HepG2 (cell line): ENCODE measurements at regions not wholly inside any gene's neighbourhood (a gene's known extent, or its start where the extent isn't known, plus 50 kb on each side); places are given as distances from the start of the nearest gene placed in this dataset.

Experiments used
- ATAC-seq: fragments of 200-7000 bp; cut with Tn5 transposase; 3 replicates; pipeline ENCODE4 v1.9.1; 2020; ENCODE audit warnings: mild to moderate bottlenecking, moderate library complexity
- BruUV-seq: library from RNA; stranded (reverse); fragments of 400-500 nt; replicated peaks from 2 replicates; lab custom pipeline; 2021; lab: Mats Ljungman, UMichigan
- CTCF ChIA-PET: fragments of 300-600 bp; formaldehyde crosslinking; extraction: SDS; loops from one replicate; lab custom pipeline; 2021; ENCODE audit warnings: low total read pairs, inconsistent platforms, low intra/inter-chr PET ratio; lab: Yijun Ruan, JAX
- POLR2A ChIA-PET: fragments of 350-600 bp; sonication (Branson Sonifier 250); formaldehyde crosslinking; loops from one replicate; lab custom pipeline; 2020; ENCODE audit warnings: antibody characterized with exemption, inconsistent platforms; lab: Yijun Ruan, JAX
- DNase-seq: peaks from one replicate; pipeline ENCODE4 v3.0.0-alpha.2; 2015; ENCODE audit warnings: low spot score
- FAIRE-seq: peaks from 3 replicates; lab custom pipeline; 2011; peaks lifted over from hg19 to GRCh38; lab: Jason Lieb, UNC
- H2AFZ ChIP-seq: one replicate; pipeline ENCODE4 v1.6.1; 2011; ENCODE audit warnings: low read length, inconsistent platforms
- H3K27ac ChIP-seq: fragments of 300-600 bp; 3 replicates; pipeline ENCODE4 v1.8.0; 2011; ENCODE audit warnings: mixed run types, mild to moderate bottlenecking, mixed read lengths, low read length, inconsistent platforms; ENCODE audit not compliant: insufficient read depth; ENCODE audit errors: extremely low read length
- H3K27me3 ChIP-seq, 2 experiments: fragments of 200-600 bp in 1 of 2; 2 replicates in 1 of 2; 3 replicates in 1 of 2; pipeline versions ENCODE4 v1.6.0 to v1.8.0; 2011; ENCODE audit warnings: low read length in 2 of 2, mild to moderate bottlenecking in 2 of 2, moderate library complexity in 2 of 2, inconsistent platforms in 1 of 2; ENCODE audit not compliant: insufficient read depth in 2 of 2, control insufficient read depth in 1 of 2
- H3K36me3 ChIP-seq, 2 experiments: fragments of 200-600 bp in 1 of 2; replicated peaks in 1 of 2; 2 replicates in 1 of 2; 3 replicates in 1 of 2; pipeline versions ENCODE4 v1.5.1 to v1.8.0; 2011; ENCODE audit warnings: low read length in 2 of 2, inconsistent platforms in 1 of 2; ENCODE audit not compliant: insufficient read depth in 2 of 2, control insufficient read depth in 1 of 2
- H3K4me1 ChIP-seq: 2 replicates; pipeline ENCODE4 v1.5.1; 2012; ENCODE audit warnings: low read length, inconsistent platforms; ENCODE audit not compliant: insufficient read depth
- H3K4me2 ChIP-seq: 2 replicates; pipeline ENCODE4 v1.6.0; 2011; ENCODE audit warnings: low read depth, low read length, inconsistent platforms
- H3K4me3 ChIP-seq, 3 experiments: fragments of 200-600 bp in 1 of 3; sonication (generic), shearing (Covaris generic) in 1 of 3; replicated peaks in 1 of 3; 2 replicates each; pipeline ENCODE4 v1.5.1; 2011 to 2016; ENCODE audit warnings: low read length in 3 of 3, inconsistent platforms in 2 of 3, low read depth in 2 of 3, mild to moderate bottlenecking in 2 of 3, control low read depth in 1 of 3, mixed read lengths in 1 of 3; ENCODE audit not compliant: insufficient read depth in 1 of 3
- H3K79me2 ChIP-seq: one replicate; pipeline ENCODE4 v1.6.1; 2011; ENCODE audit warnings: low read length, inconsistent platforms; ENCODE audit not compliant: insufficient read depth
- H3K9ac ChIP-seq: 2 replicates; pipeline ENCODE4 v1.6.0; 2011; ENCODE audit warnings: mild to moderate bottlenecking, low read depth, low read length, inconsistent platforms; ENCODE audit not compliant: insufficient read depth
- H3K9me3 ChIP-seq: 2 replicates; pipeline ENCODE4 v1.5.1; 2012; ENCODE audit warnings: mild to moderate bottlenecking, low read length
- H4K20me1 ChIP-seq: 2 replicates; pipeline ENCODE4 v1.6.0; 2011; ENCODE audit warnings: inconsistent platforms, mild to moderate bottlenecking, low read length, moderate library complexity; ENCODE audit not compliant: insufficient read depth
- HNF4A ChIP-seq: sonication (generic); formaldehyde crosslinking; IDR thresholded peaks from 2 replicates; pipeline ENCODE4 v1.4.0; 2020; ENCODE audit warnings: missing genetic modification reagents
- NFYC ChIP-seq: IDR thresholded peaks from 2 replicates; pipeline ENCODE4 v1.6.1; 2016; ENCODE audit warnings: missing genetic modification reagents, missing compliant biosample characterization
- POLR2G ChIP-seq: fragments of 200-400 bp; formaldehyde crosslinking; IDR thresholded peaks from 2 replicates; pipeline ENCODE4 v1.6.1; 2018; ENCODE audit warnings: mild to moderate bottlenecking, low read depth, low read length, moderate library complexity
- in situ Hi-C: cut with HindIII; loops from 2 replicates; pipeline ENCODE4 v1.10.0; 2017; ENCODE audit warnings: low pct_unique_long_range_greater_than_20kb; ENCODE audit not compliant: extremely low pct_ligation_motif_present
- intact Hi-C: fragments of 100-400 bp; cut with micrococcal nuclease; formaldehyde crosslinking; loops from one replicate; pipeline ENCODE4 v1.10.0; 2022; ENCODE audit not compliant: unreplicated experiment
- TF ChIP-seq, protein P1 (sequence below): IDR thresholded peaks from 2 replicates; pipeline ENCODE4 v1.6.1; 2016; ENCODE audit warnings: low read depth
- TF ChIP-seq, protein P2 (sequence below): sonication (generic); formaldehyde crosslinking; IDR thresholded peaks from 2 replicates; pipeline ENCODE4 v1.4.0; 2020; ENCODE audit warnings: mild to moderate bottlenecking, low read depth, missing genetic modification reagents

DNA sequence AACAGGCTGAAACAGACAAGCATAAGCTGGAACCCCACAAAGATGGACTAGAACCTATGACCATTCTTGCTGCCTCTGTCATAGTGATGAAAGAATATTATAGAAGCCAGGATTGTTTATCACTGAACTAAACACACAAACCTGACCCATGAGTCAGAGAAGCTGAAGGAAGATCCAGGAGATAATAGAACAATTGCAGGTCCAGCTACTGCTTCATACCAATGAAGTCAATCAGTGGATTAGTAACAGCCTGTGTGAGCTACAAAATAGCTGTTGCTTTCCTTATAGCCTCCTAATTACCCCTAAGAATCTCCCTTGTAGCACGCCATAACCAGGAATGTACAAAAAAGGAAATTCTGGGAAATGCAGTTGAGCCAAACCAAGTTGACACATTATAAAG lies 459.9 kb upstream of the ZNF462 start (continued):
- TF ChIP-seq POLR2G = no peak

DNA sequence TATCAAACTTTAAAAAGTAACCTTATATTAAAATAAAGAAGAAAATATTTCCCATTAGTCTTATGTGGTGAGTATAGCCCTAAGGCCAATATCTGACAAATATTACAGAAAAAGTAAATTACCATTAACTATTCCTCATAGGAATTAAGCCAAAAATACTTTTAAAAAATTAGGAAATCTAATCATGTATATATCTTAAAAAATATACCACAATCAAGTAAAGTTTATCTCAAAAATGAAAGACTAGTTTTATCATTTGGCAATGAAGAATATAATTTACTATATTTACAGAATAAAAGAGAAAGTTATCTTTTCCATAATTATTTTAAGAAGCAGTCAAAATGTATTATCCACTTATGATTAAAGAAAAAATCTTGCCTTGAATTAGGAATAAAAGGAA lies 458.8 kb upstream of the ZNF462 start:
- Histone ChIP-seq H3K36me3 (no peaks in the 10 kb centered on the region), H3K4me1 (peaks cover 18% of the 10 kb centered on the region; the same call in 1 of the 2 replicates), H3K27ac (no peak overlapping the region), H3K4me3 (no peak overlapping the region), H3K27me3 (no peaks in the 10 kb centered on the region), H3K9ac (no peak overlapping the region), H3K9me3 (peaks cover 6% of the 10 kb centered on the region; the same call in 1 of the 2 replicates), H4K20me1 (no peaks in the 10 kb centered on the region), H3K4me2 (no peak overlapping the region), H3K79me2 (no peaks in the 10 kb centered on the region), H2AFZ (no peak overlapping the region)
- POLR2A ChIA-PET = no interaction called here
- FAIRE-seq (no peak), ATAC-seq (no peak), DNase-seq (no peak)
- intact Hi-C loops = no loop called here
- CTCF ChIA-PET = no interaction called here
- BruUV-seq = no TSS peak
- in situ Hi-C loops = no loop called here
- TF ChIP-seq NFYC = no peak
- TF ChIP-seq, protein P1, sequence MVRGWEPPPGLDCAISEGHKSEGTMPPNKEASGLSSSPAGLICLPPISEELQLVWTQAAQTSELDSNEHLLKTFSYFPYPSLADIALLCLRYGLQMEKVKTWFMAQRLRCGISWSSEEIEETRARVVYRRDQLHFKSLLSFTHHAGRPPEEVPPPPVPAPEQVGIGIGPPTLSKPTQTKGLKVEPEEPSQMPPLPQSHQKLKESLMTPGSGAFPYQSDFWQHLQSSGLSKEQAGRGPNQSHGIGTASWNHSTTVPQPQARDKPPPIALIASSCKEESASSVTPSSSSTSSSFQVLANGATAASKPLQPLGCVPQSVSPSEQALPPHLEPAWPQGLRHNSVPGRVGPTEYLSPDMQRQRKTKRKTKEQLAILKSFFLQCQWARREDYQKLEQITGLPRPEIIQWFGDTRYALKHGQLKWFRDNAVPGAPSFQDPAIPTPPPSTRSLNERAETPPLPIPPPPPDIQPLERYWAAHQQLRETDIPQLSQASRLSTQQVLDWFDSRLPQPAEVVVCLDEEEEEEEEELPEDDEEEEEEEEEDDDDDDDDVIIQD = no peak
- TF ChIP-seq, protein P2, sequence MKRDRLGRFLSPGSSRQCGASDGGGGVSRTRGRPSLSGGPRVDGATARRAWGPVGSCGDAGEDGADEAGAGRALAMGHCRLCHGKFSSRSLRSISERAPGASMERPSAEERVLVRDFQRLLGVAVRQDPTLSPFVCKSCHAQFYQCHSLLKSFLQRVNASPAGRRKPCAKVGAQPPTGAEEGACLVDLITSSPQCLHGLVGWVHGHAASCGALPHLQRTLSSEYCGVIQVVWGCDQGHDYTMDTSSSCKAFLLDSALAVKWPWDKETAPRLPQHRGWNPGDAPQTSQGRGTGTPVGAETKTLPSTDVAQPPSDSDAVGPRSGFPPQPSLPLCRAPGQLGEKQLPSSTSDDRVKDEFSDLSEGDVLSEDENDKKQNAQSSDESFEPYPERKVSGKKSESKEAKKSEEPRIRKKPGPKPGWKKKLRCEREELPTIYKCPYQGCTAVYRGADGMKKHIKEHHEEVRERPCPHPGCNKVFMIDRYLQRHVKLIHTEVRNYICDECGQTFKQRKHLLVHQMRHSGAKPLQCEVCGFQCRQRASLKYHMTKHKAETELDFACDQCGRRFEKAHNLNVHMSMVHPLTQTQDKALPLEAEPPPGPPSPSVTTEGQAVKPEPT (CRISPR knock-in tag) = no peak
- TF ChIP-seq HNF4A (CRISPR knock-in tag) = no peak
